ENCODE measurements at regions not wholly inside any gene's neighbourhood (a gene's known extent, or its start where the extent isn't known, plus 50 kb on each side); places are given as distances from the start of the nearest gene placed in this dataset.

DNA sequence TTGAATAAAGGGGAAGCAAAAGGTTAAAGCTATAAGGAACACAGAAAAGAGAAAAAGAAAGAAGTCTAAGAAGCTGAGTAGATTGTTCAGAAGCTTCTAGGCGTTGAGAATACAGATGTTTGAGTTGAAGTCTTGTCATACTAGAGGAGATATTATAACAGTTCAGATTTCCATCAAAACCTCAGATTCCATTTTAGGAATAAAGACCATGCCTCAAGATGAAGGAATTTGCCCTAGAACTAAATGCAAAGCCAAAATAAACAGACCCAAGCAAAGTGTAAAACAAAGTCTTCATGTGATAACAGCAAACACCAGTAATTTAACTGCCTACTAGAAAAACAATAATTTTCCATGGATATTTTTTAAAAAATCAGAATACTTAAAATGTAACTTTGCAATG lies 476.5 kb upstream of the POT1 start:
- Histone ChIP-seq H3K4me3 (ENCODE audit: low read depth, low read length) (no peak overlapping the region), H3K27me3 (ENCODE audit: control insufficient read depth, insufficient read depth, low read length) (no peaks in the 10 kb centered on the region), H3K36me3 (ENCODE audit: control insufficient read depth, insufficient read depth, low read length) (no peaks in the 10 kb centered on the region)
- ChIA-PET CTCF (no interaction called here), POLR2A (no interaction called here)
- DNase-seq (ENCODE audit: low read depth), result no peak
- no peak for TF ChIP-seq CTCF (IDR thresholded peaks at IDR 0.05; ENCODE audit: insufficient read depth, low read depth, low read length)

GRCh38 chr7:125399408-125399807 lies 469.8 kb upstream of the POT1 start:
- no peak for TF ChIP-seq CTCF (IDR thresholded peaks at IDR 0.05; ENCODE audit: insufficient read depth, low read depth, low read length)
- ChIA-PET CTCF (interaction anchor here (1.3 kb wide), 1 partner anchor 14 kb away, joined by 3 read pairs; no protein-coding TSS in a partner anchor), POLR2A (no interaction called here)
- Histone ChIP-seq H3K27me3 (ENCODE audit: control insufficient read depth, insufficient read depth, low read length) (no peaks in the 10 kb centered on the region), H3K36me3 (ENCODE audit: control insufficient read depth, insufficient read depth, low read length) (no peaks in the 10 kb centered on the region), H3K4me3 (ENCODE audit: low read depth, low read length) (no peak overlapping the region)
- no peak for DNase-seq (ENCODE audit: low read depth)

GRCh38 chr7:125396466-125397151 lies 467.0 kb upstream of the POT1 start:
- CTCF ChIA-PET, result no interaction called here
- H3K4me3 ChIP-seq (ENCODE audit: low read depth, low read length), result no peak overlapping the region
- no peaks in the 10 kb centered on the region for H3K36me3 ChIP-seq (ENCODE audit: control insufficient read depth, insufficient read depth, low read length)
- TF ChIP-seq CTCF (IDR thresholded peaks at IDR 0.05; ENCODE audit: insufficient read depth, low read depth, low read length), result no peak
- no peaks in the 10 kb centered on the region for H3K27me3 ChIP-seq (ENCODE audit: control insufficient read depth, insufficient read depth, low read length)
- DNase-seq (ENCODE audit: low read depth), result no peak
- POLR2A ChIA-PET, result no interaction called here

DNA sequence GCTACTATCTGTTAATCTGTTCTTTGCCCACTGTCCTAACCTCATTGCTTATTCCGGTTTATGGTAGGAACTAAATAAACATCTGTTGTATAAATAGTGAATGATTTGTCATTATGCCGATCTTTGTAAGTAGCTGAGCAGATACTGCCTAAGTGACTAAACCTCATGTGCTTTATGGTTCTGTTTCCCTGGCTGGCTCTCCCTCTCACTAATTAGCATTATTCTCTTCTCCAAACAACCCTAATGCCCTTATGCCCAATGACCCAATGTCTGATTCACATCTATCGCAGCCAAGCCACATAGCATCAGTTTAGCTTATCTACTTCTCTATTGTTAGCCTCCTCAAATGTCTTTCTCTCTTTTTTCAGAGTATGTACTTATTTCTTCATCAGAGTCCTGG lies 462.3 kb upstream of the POT1 start:
- TF ChIP-seq CTCF (IDR thresholded peaks at IDR 0.05; ENCODE audit: insufficient read depth, low read depth, low read length), result no peak
- DNase-seq (ENCODE audit: low read depth), result no peak
- Histone ChIP-seq H3K27me3 (ENCODE audit: control insufficient read depth, insufficient read depth, low read length) (no peaks in the 10 kb centered on the region), H3K36me3 (ENCODE audit: control insufficient read depth, insufficient read depth, low read length) (no peaks in the 10 kb centered on the region), H3K4me3 (ENCODE audit: low read depth, low read length) (no peak overlapping the region)
- ChIA-PET POLR2A (no interaction called here), CTCF (no interaction called here)

DNA sequence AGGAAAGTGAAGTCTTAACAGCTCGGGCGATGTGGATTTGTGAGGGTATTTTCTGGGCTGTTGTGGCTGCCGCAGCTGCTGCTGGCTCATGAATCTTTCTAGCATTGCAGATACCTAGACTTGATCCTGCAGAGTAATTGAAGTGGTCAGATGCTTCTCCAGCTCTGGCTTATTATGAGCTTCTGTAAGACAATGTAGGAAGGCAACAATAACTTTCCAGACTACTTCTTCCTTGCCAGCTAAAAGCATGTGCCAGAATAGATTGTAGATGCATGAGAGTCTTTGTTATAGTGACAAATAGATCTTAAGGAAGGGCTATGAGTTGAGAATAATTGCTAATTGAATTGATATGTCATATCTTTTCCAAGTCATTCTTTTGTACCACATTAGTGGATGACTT lies 461.4 kb upstream of the POT1 start:
- H3K36me3 ChIP-seq (ENCODE audit: control insufficient read depth, insufficient read depth, low read length), result no peaks in the 10 kb centered on the region
- ChIA-PET POLR2A (no interaction called here), CTCF (no interaction called here)
- no peak for DNase-seq (ENCODE audit: low read depth)
- H3K4me3 ChIP-seq (ENCODE audit: low read depth, low read length), result no peak overlapping the region
- no peaks in the 10 kb centered on the region for H3K27me3 ChIP-seq (ENCODE audit: control insufficient read depth, insufficient read depth, low read length)
- TF ChIP-seq CTCF (IDR thresholded peaks at IDR 0.05; ENCODE audit: insufficient read depth, low read depth, low read length), result no peak
